PC-9 (cell line): ENCODE measurements at regions not wholly inside any gene's neighbourhood (a gene's known extent, or its start where the extent isn't known, plus 50 kb on each side); places are given as distances from the start of the nearest gene placed in this dataset.
A peak's percentile ranks its signal among the peaks of the same experiment; 100 is the strongest.

ENCODE experiments used
- BruUV-seq: library from RNA; stranded (reverse); fragments of 400-500 nt; replicated peaks from 2 replicates; lab custom pipeline; 2021; lab: Mats Ljungman, UMichigan
- CTCF ChIA-PET: fragments of 300-600 bp; sonication (Branson Sonifier 250); formaldehyde crosslinking; loops from one replicate; lab custom pipeline; 2022; ENCODE audit warnings: antibody characterized with exemption; lab: Charles Lee
- POLR2A ChIA-PET: fragments of 300-600 bp; sonication (Branson Sonifier 250); formaldehyde crosslinking; loops from one replicate; lab custom pipeline; 2022; ENCODE audit warnings: antibody characterized with exemption; ENCODE audit not compliant: unreplicated experiment; lab: Charles Lee
- DNase-seq, 2 experiments: peaks; one replicate each; pipeline versions ENCODE4 v3.0.0 to v3.0.0-alpha.2; 2015 to 2022; ENCODE audit warnings: mixed read lengths in 1 of 2
- H2AFZ ChIP-seq: fragments of 200-600 bp; sonication (generic); 2 replicates; pipeline ENCODE4 v1.8.1; 2017; ENCODE audit warnings: antibody characterized with exemption
- H3F3A ChIP-seq: fragments of 200-600 bp; sonication (generic); 2 replicates; pipeline ENCODE4 v1.8.1; 2017; ENCODE audit warnings: antibody characterized with exemption, mild to moderate bottlenecking, low read depth; ENCODE audit not compliant: insufficient read depth
- H3K27ac ChIP-seq: fragments of 200-600 bp; sonication (generic); 2 replicates; pipeline ENCODE4 v1.6.1; 2016; ENCODE audit warnings: mixed run types
- H3K27me3 ChIP-seq: fragments of 200-600 bp; sonication (generic); 2 replicates; pipeline ENCODE4 v1.6.1; 2016; ENCODE audit warnings: low read depth, mixed run types; ENCODE audit not compliant: insufficient read depth
- H3K36me3 ChIP-seq: fragments of 200-600 bp; sonication (generic); 2 replicates; pipeline ENCODE4 v1.6.1; 2016; ENCODE audit warnings: low read depth, mixed run types
- H3K4me1 ChIP-seq: fragments of 200-600 bp; sonication (generic); replicated peaks from 2 replicates; pipeline ENCODE4 v1.6.1; 2016; ENCODE audit warnings: mixed run types; ENCODE audit not compliant: insufficient read depth
- H3K4me2 ChIP-seq: fragments of 200-600 bp; sonication (generic); 2 replicates; pipeline ENCODE4 v1.6.1; 2017; ENCODE audit warnings: mixed run types
- H3K4me3 ChIP-seq: fragments of 200-600 bp; sonication (generic); 2 replicates; pipeline ENCODE4 v1.6.1; 2016; ENCODE audit warnings: mixed run types
- H3K79me2 ChIP-seq: fragments of 200-600 bp; sonication (generic); 2 replicates; pipeline ENCODE4 v1.6.1; 2017; ENCODE audit warnings: low read depth, mixed run types
- H3K9me2 ChIP-seq: fragments of 200-600 bp; sonication (generic); 2 replicates; pipeline ENCODE4 v1.8.1; 2017; ENCODE audit warnings: mild to moderate bottlenecking; ENCODE audit not compliant: insufficient read depth
- H3K9me3 ChIP-seq: fragments of 200-600 bp; sonication (generic); 2 replicates; pipeline ENCODE4 v1.8.1; 2016; ENCODE audit warnings: low read depth; ENCODE audit not compliant: insufficient read depth
- H4K20me1 ChIP-seq: fragments of 200-600 bp; sonication (generic); 2 replicates; pipeline ENCODE4 v1.8.1; 2017; ENCODE audit not compliant: insufficient read depth
- CTCF ChIP-seq: fragments of 200-600 bp; sonication (generic); conservative IDR thresholded peaks from 2 replicates; pipeline ENCODE4 v1.6.1; 2017; ENCODE audit warnings: mixed run types, antibody characterized with exemption, mild to moderate bottlenecking, moderate library complexity
- EZH2 ChIP-seq: fragments of 200-600 bp; sonication (generic); IDR thresholded peaks from 2 replicates; pipeline ENCODE4 v1.8.0; 2017; ENCODE audit warnings: antibody characterized with exemption, low read depth
- intact Hi-C: fragments of 100-400 bp; cut with micrococcal nuclease; formaldehyde crosslinking; loops from one replicate; pipeline ENCODE4 v1.10.0; 2022; ENCODE audit not compliant: unreplicated experiment

DNA sequence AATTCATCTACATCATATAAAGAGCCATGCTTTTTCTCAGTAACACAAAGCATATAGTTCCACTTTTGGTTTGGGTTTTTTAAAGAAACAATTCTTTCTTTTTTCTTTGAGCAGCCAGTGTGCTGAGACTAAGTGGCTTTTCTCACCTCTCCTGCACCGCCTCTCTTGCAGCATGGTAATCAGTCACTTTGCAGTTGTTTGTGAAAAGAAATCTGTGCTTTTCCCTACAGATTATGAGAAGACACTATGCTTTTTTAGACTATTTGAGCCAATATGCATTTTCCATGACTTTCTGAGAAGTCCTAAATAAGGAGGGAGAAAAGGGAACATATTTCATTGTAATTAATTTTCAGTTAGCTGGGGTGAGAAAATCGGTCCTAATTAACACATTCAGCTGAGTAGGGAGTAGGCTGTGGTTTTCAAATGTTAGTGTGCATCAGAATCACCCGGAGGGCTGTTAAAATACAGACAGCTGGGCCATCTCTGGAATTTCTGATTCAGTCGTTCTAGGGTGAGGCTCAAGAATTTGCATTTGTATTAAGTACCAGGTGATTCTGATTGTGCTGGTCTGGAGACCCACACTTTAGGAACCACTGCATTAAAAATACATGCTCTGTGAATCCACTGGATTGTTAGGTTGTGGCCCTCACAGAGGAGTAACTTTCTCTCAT, 155.2 kb downstream of the TINAG start:
- no peaks in the 10 kb centered on the region for H3K27me3 ChIP-seq

DNA sequence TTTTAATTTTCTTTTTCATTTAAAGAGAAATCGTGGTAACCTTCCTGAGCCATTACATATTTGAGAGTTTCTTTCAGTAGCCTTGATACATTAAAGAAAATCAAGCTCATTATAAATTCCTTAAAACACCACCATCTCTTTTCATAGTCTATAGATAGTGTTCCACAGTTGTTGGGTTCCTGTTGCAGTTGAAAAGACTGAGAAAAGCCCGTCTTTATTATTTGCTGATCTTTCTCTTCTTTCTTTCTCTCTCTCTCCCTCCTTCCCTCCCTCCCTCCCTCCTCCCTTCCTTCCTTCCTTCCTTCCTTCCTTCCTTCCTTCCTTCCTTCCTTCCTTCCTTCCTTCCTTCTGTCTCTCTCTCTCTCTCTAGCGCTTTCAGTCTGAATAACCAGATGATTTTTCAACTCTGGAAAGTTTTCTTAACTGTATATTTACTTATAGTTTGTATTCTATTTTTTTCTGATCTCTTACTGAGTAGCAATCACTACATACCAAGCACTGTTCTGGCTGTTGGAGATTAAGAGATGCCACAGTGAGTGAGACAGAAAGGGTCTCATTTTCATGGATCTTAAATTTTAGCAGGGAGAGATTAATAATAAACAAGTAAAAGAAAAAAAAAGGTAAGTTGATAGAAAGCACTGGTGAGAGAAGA, 157.5 kb downstream of the TINAG start:
- Histone ChIP-seq H3K27me3 (no peaks in the 10 kb centered on the region), H3F3A (no peaks in the 10 kb centered on the region), H3K79me2 (no peaks in the 10 kb centered on the region), H3K9me2 (no peaks in the 10 kb centered on the region), H3K4me2 (no peak overlapping the region), H3K36me3 (no peaks in the 10 kb centered on the region), H3K4me3 (no peak overlapping the region), H3K27ac (no peak overlapping the region), H2AFZ (peak overlapping the region; percentile 36; the same call in 1 of the 2 replicates), H3K4me1 (no peaks in the 10 kb centered on the region), H4K20me1 (no peaks in the 10 kb centered on the region), H3K9me3 (peaks cover 5% of the 10 kb centered on the region; the same call in 1 of the 2 replicates)
- no peak for DNase-seq
- TF ChIP-seq CTCF (no peak), EZH2 (no peak)
- ChIA-PET POLR2A (no interaction called here), CTCF (no interaction called here)
- intact Hi-C loops: no loop called here
- no TSS peak for BruUV-seq

More for the DNA sequence above, 155.2 kb downstream of the TINAG start:
- no peak overlapping the region for H3K4me3 ChIP-seq
- POLR2A ChIA-PET: no interaction called here
- H3K36me3 ChIP-seq: no peaks in the 10 kb centered on the region
- no peak overlapping the region for H2AFZ ChIP-seq
- DNase-seq: no peak
- TF ChIP-seq CTCF: no peak
- no peak for TF ChIP-seq EZH2
- no TSS peak for BruUV-seq
- no peak overlapping the region for H3K27ac ChIP-seq
- H3K9me2 ChIP-seq: no peaks in the 10 kb centered on the region
- no peaks in the 10 kb centered on the region for H4K20me1 ChIP-seq
- intact Hi-C loops: no loop called here
- H3F3A ChIP-seq: no peaks in the 10 kb centered on the region
- H3K4me1 ChIP-seq: no peaks in the 10 kb centered on the region
- CTCF ChIA-PET: interaction anchor here (0.6 kb wide), 1 partner anchor 10 kb away, joined by 5 read pairs; no protein-coding TSS in a partner anchor
- H3K79me2 ChIP-seq: no peaks in the 10 kb centered on the region
- H3K9me3 ChIP-seq: peaks cover 5% of the 10 kb centered on the region; the same call in 1 of the 2 replicates
- H3K4me2 ChIP-seq: no peak overlapping the region

DNA sequence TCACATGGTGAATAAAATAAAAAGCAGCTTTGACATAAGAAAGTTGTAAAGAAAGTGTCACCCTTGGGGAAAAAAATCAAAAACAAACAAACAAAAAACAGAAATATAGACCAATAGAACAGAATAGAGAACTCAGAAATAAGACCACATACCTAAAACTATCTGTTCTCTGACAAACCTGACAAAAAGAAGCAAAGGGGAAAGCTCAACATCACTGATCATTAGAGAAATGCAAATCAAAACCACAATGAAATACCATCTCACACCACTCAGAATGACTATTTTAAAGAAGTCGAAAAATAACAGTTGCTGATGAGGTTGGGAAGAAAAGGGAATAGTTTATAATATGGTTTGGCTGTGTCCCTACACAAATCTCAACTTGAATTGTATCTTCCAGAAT, 159.1 kb downstream of the TINAG start:
- CTCF ChIA-PET: no interaction called here
- H3K4me3 ChIP-seq: no peak overlapping the region

More for the DNA sequence above, 159.1 kb downstream of the TINAG start:
- Histone ChIP-seq H3K27me3 (no peaks in the 10 kb centered on the region), H3K27ac (no peak overlapping the region), H3K79me2 (no peaks in the 10 kb centered on the region), H3K36me3 (no peaks in the 10 kb centered on the region), H3K4me2 (no peak overlapping the region), H2AFZ (no peak overlapping the region), H3F3A (no peaks in the 10 kb centered on the region), H4K20me1 (no peaks in the 10 kb centered on the region), H3K4me1 (no peaks in the 10 kb centered on the region), H3K9me2 (no peaks in the 10 kb centered on the region), H3K9me3 (peaks cover 5% of the 10 kb centered on the region; the same call in 1 of the 2 replicates)
- no TSS peak for BruUV-seq
- no peak for TF ChIP-seq EZH2
- no peak for TF ChIP-seq CTCF
- no peak for DNase-seq
- intact Hi-C loops: no loop called here
- POLR2A ChIA-PET: no interaction called here
